ENCODE measurements at regions not wholly inside any gene's neighbourhood (a gene's known extent, or its start where the extent isn't known, plus 50 kb on each side); places are given as distances from the start of the nearest gene placed in this dataset.

- Histone ChIP-seq H3K9ac (ENCODE audit: low read depth in 1 of 2, low read length in 2 of 2) (no peak overlapping the region), H3K27ac (ENCODE audit: low read depth in 1 of 2, low read length in 2 of 2) (no peak overlapping the region), H3K36me3 (ENCODE audit: control insufficient read depth in 4 of 4, insufficient read depth in 3 of 4, low read depth in 1 of 4, low read length in 3 of 4) (no peaks in the 10 kb centered on the region), H3K4me1 (ENCODE audit: control insufficient read depth in 4 of 4, insufficient read depth in 4 of 4, low read length in 3 of 4) (no peaks in the 10 kb centered on the region), H3K4me3 (ENCODE audit: low read depth in 1 of 3, low read length in 3 of 3) (no peak overlapping the region), H3K9me3 (ENCODE audit: control insufficient read depth in 4 of 4, low read length in 3 of 4) (no peaks in the 10 kb centered on the region), H3K27me3 (ENCODE audit: control insufficient read depth in 4 of 4, insufficient read depth in 4 of 4, low read length in 3 of 4) (peaks cover 0 to 2% (median 0%) of the 10 kb centered on the region in 4 donors)
- TF ChIP-seq JUND (IDR thresholded peaks at IDR 0.05) (no peak), SP1 (IDR thresholded peaks at IDR 0.05) (no peak), FOXA2 (IDR thresholded peaks at IDR 0.05) (no peak), EGR1 (IDR thresholded peaks at IDR 0.05; ENCODE audit: low read depth in 2 of 2) (no peak), FOXA1 (IDR thresholded peaks at IDR 0.05) (no peak), HNF4G (IDR thresholded peaks at IDR 0.05) (no peak), RAD21 (IDR thresholded peaks at IDR 0.05) (no peak)
- TF ChIP-seq, protein P1, sequence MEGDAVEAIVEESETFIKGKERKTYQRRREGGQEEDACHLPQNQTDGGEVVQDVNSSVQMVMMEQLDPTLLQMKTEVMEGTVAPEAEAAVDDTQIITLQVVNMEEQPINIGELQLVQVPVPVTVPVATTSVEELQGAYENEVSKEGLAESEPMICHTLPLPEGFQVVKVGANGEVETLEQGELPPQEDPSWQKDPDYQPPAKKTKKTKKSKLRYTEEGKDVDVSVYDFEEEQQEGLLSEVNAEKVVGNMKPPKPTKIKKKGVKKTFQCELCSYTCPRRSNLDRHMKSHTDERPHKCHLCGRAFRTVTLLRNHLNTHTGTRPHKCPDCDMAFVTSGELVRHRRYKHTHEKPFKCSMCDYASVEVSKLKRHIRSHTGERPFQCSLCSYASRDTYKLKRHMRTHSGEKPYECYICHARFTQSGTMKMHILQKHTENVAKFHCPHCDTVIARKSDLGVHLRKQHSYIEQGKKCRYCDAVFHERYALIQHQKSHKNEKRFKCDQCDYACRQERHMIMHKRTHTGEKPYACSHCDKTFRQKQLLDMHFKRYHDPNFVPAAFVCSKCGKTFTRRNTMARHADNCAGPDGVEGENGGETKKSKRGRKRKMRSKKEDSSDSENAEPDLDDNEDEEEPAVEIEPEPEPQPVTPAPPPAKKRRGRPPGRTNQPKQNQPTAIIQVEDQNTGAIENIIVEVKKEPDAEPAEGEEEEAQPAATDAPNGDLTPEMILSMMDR (IDR thresholded peaks at IDR 0.05; ENCODE audit: low read depth, low read length, missing input control) = no peak
- 61% methylated on average over 4 of the region's 4 CpGs for WGBS
- no peak for DNase-seq (ENCODE audit: low spot score)
Observed at GRCh38 chr2:177064422-177064821, 148.2 kb upstream of the HNRNPA3 start.

DNA sequence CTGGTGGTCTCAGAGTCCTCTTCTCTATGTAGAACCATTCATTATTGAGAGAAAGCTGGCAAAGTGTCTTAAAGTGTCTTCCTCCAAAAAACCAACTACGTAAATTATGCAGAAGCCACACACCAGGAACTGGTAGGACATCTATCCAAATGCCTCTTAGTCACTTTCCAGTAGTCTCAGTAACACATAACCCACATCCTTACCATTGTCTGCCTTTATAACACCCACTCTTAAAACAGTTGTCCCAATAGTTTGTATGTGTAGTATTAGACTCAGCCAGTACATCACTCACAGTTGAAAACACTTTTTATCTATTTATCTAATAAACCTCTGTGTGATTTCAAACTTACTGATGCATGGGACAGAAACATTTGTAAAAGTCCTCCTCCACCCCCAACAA, 143.6 kb upstream of the HNRNPA3 start:
- H3K36me3 ChIP-seq (ENCODE audit: control insufficient read depth in 4 of 4, insufficient read depth in 3 of 4, low read depth in 1 of 4, low read length in 3 of 4) = no peaks in the 10 kb centered on the region
- H3K27ac ChIP-seq (ENCODE audit: low read depth in 1 of 2, low read length in 2 of 2) = no peak overlapping the region
- TF ChIP-seq FOXA1 (IDR thresholded peaks at IDR 0.05) (no peak), TAF1 (conservative IDR thresholded peaks at IDR 0.05) (no peak), RXRA (IDR thresholded peaks at IDR 0.05) (no peak), HNF4A (conservative IDR thresholded peaks at IDR 0.05) (no peak), FOXA2 (IDR thresholded peaks at IDR 0.05) (no peak), NR2F2 (IDR thresholded peaks at IDR 0.05) (no peak), JUND (IDR thresholded peaks at IDR 0.05) (no peak), EGR1 (IDR thresholded peaks at IDR 0.05; ENCODE audit: low read depth in 2 of 2) (no peak), HNF4G (IDR thresholded peaks at IDR 0.05) (no peak), RAD21 (IDR thresholded peaks at IDR 0.05) (no peak), SP1 (IDR thresholded peaks at IDR 0.05) (no peak), YY1 (IDR thresholded peaks at IDR 0.05) (no peak), GABPA (IDR thresholded peaks at IDR 0.05 in 1 of 2, conservative IDR thresholded peaks at IDR 0.05 in 1 of 2) (no peak)
- TF ChIP-seq, protein P2, sequence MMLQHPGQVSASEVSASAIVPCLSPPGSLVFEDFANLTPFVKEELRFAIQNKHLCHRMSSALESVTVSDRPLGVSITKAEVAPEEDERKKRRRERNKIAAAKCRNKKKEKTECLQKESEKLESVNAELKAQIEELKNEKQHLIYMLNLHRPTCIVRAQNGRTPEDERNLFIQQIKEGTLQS (IDR thresholded peaks at IDR 0.05) = no peak
- TF ChIP-seq, protein P3, sequence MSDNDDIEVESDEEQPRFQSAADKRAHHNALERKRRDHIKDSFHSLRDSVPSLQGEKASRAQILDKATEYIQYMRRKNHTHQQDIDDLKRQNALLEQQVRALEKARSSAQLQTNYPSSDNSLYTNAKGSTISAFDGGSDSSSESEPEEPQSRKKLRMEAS (IDR thresholded peaks at IDR 0.05) = no peak
- TF ChIP-seq, protein P1 (IDR thresholded peaks at IDR 0.05; ENCODE audit: low read depth, low read length, missing input control) = no peak
- TF ChIP-seq, protein P4, sequence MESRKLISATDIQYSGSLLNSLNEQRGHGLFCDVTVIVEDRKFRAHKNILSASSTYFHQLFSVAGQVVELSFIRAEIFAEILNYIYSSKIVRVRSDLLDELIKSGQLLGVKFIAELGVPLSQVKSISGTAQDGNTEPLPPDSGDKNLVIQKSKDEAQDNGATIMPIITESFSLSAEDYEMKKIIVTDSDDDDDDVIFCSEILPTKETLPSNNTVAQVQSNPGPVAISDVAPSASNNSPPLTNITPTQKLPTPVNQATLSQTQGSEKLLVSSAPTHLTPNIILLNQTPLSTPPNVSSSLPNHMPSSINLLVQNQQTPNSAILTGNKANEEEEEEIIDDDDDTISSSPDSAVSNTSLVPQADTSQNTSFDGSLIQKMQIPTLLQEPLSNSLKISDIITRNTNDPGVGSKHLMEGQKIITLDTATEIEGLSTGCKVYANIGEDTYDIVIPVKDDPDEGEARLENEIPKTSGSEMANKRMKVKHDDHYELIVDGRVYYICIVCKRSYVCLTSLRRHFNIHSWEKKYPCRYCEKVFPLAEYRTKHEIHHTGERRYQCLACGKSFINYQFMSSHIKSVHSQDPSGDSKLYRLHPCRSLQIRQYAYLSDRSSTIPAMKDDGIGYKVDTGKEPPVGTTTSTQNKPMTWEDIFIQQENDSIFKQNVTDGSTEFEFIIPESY (IDR thresholded peaks at IDR 0.05) = no peak
- peaks cover 0 to 6% (median 0%) of the 10 kb centered on the region in 4 donors for H3K27me3 ChIP-seq (ENCODE audit: control insufficient read depth in 4 of 4, insufficient read depth in 4 of 4, low read length in 3 of 4)
- 83% methylated on average over 1 of the region's 1 CpG for WGBS
- no peak overlapping the region for H3K9ac ChIP-seq (ENCODE audit: low read depth in 1 of 2, low read length in 2 of 2)
- H3K4me3 ChIP-seq (ENCODE audit: low read depth in 1 of 3, low read length in 3 of 3) = no peak overlapping the region
- DNase-seq (ENCODE audit: low spot score) = no peak
- H3K4me1 ChIP-seq (ENCODE audit: control insufficient read depth in 4 of 4, insufficient read depth in 4 of 4, low read length in 3 of 4) = no peaks in the 10 kb centered on the region
- H3K9me3 ChIP-seq (ENCODE audit: control insufficient read depth in 4 of 4, low read length in 3 of 4) = peaks cover 0 to 1% (median 0%) of the 10 kb centered on the region in 4 donors
